GM12873 (cell line): ENCODE measurements at regions not wholly inside any gene's neighbourhood (a gene's known extent, or its start where the extent isn't known, plus 50 kb on each side); places are given as distances from the start of the nearest gene placed in this dataset.

ENCODE experiments used
- CTCF ChIP-seq: IDR thresholded peaks from 2 replicates; pipeline ENCODE4 v1.5.1; 2012; ENCODE audit warnings: low read depth, mild to moderate bottlenecking, moderate library complexity, low read length, control low read depth; ENCODE audit not compliant: insufficient read depth; ENCODE audit errors: missing control alignments

GRCh38 chr2:196284144-196284844, 112.9 kb upstream of the STK17B start:
- no peak for TF ChIP-seq CTCF

- no peak for TF ChIP-seq CTCF
Measured at GRCh38 chr2:196284866-196285557, 113.6 kb upstream of the STK17B start.

- TF ChIP-seq CTCF, result no peak
Measured at GRCh38 chr2:196286821-196287220, 115.4 kb upstream of the STK17B start.

GRCh38 chr2:196287523-196287922, 116.1 kb upstream of the STK17B start:
- no peak for TF ChIP-seq CTCF

GRCh38 chr2:196288006-196288538, 116.7 kb upstream of the STK17B start:
- TF ChIP-seq CTCF, result no peak

GRCh38 chr2:196289000-196289399, 117.6 kb upstream of the STK17B start:
- no peak for TF ChIP-seq CTCF

- no peak for TF ChIP-seq CTCF
Measured at GRCh38 chr2:196290136-196290535, 118.8 kb upstream of the STK17B start.
